SK-N-SH (cell line): ENCODE measurements at regions not wholly inside any gene's neighbourhood (a gene's known extent, or its start where the extent isn't known, plus 50 kb on each side); places are given as distances from the start of the nearest gene placed in this dataset.

ENCODE experiments used
- CTCF ChIA-PET: fragments of 300-600, 350-600 bp; formaldehyde crosslinking; extraction: SDS; loops from one replicate; lab custom pipeline; 2021; lab: Yijun Ruan, JAX
- POLR2A ChIA-PET: fragments of 350-600 bp; sonication (Branson Sonifier 250); formaldehyde crosslinking; extraction: SDS; loops from one replicate; lab custom pipeline; 2020; ENCODE audit warnings: antibody characterized with exemption, inconsistent platforms; lab: Yijun Ruan, JAX
- DNase-seq: peaks from one replicate; pipeline ENCODE4 v3.0.0; 2012
- H2AFZ ChIP-seq: fragments of 200-600 bp; sonication (generic); 2 replicates; pipeline ENCODE4 v1.8.1; 2016; ENCODE audit warnings: antibody characterized with exemption, mild to moderate bottlenecking, low read depth
- H3F3A ChIP-seq: fragments of 200-600 bp; sonication (generic); replicated peaks from 2 replicates; pipeline ENCODE3; 2016; ENCODE audit warnings: antibody characterized with exemption, mild to moderate bottlenecking; ENCODE audit not compliant: insufficient read depth
- H3K27ac ChIP-seq, 2 experiments: fragments of 200-500 bp in 1 of 2; fragments of 200-600 bp in 1 of 2; sonication (Bioruptor generic) in 1 of 2; sonication (generic), shearing (Covaris generic) in 1 of 2; 2 replicates each; pipeline versions ENCODE4 v1.5.1 to v1.6.1; 2014 to 2016; ENCODE audit warnings: low read depth in 2 of 2, inconsistent platforms in 1 of 2, low read length in 1 of 2, mild to moderate bottlenecking in 1 of 2, mixed read lengths in 1 of 2
- H3K27me3 ChIP-seq: fragments of 200-600 bp; sonication (generic), shearing (Covaris generic); 2 replicates; pipeline ENCODE4 v1.6.1; 2016; ENCODE audit warnings: mixed run types; ENCODE audit not compliant: insufficient read depth
- H3K36me3 ChIP-seq, 2 experiments: fragments of 200-500 bp in 1 of 2; fragments of 200-600 bp in 1 of 2; sonication (Bioruptor generic) in 1 of 2; sonication (generic) in 1 of 2; replicated peaks in 1 of 2; 2 replicates each; pipeline versions ENCODE3 to v1.5.1; 2014 to 2016; ENCODE audit warnings: low read length in 1 of 2, mild to moderate bottlenecking in 1 of 2; ENCODE audit not compliant: insufficient read depth in 2 of 2, control insufficient read depth in 1 of 2
- H3K4me1 ChIP-seq, 2 experiments: fragments of 200-500 bp in 1 of 2; fragments of 200-600 bp in 1 of 2; sonication (Bioruptor generic) in 1 of 2; sonication (generic), shearing (Covaris generic) in 1 of 2; 2 replicates each; pipeline versions ENCODE4 v1.5.1 to v1.6.1; 2014 to 2016; ENCODE audit warnings: low read depth in 1 of 2, low read length in 1 of 2, mixed run types in 1 of 2; ENCODE audit not compliant: insufficient read depth in 2 of 2, control insufficient read depth in 1 of 2
- H3K4me2 ChIP-seq: fragments of 200-600 bp; sonication (generic), shearing (Covaris generic); 2 replicates; pipeline ENCODE4 v1.6.1; 2017; ENCODE audit warnings: mixed run types
- H3K4me3 ChIP-seq, 2 experiments: fragments of 200-500 bp in 1 of 2; fragments of 200-600 bp in 1 of 2; sonication (Bioruptor generic) in 1 of 2; sonication (generic), shearing (Covaris generic) in 1 of 2; 2 replicates each; pipeline versions ENCODE4 v1.5.1 to v1.8.1; 2014 to 2016; ENCODE audit warnings: low read depth in 2 of 2, inconsistent platforms in 1 of 2, low read length in 1 of 2, mild to moderate bottlenecking in 1 of 2, mixed read lengths in 1 of 2, moderate library complexity in 1 of 2
- H3K79me2 ChIP-seq: fragments of 200-600 bp; sonication (generic); 2 replicates; pipeline ENCODE4 v1.8.1; 2017; ENCODE audit warnings: mild to moderate bottlenecking; ENCODE audit not compliant: insufficient read depth
- H3K9ac ChIP-seq: fragments of 200-600 bp; sonication (generic); 2 replicates; pipeline ENCODE4 v1.6.1; 2017; ENCODE audit warnings: mixed run types
- H3K9me2 ChIP-seq: fragments of 200-600 bp; sonication (generic); 2 replicates; pipeline ENCODE4 v1.6.1; 2017; ENCODE audit warnings: mixed run types
- H3K9me3 ChIP-seq: fragments of 200-600 bp; sonication (generic); 2 replicates; pipeline ENCODE4 v1.6.1; 2017; ENCODE audit warnings: mixed run types, mild to moderate bottlenecking, moderate library complexity
- H4K20me1 ChIP-seq: fragments of 200-600 bp; sonication (generic); 2 replicates; pipeline ENCODE4 v1.6.1; 2017; ENCODE audit warnings: mild to moderate bottlenecking, mixed run types; ENCODE audit not compliant: insufficient read depth
- CHD2 ChIP-seq: fragments of 150-350 bp; IDR thresholded peaks from 2 replicates; pipeline ENCODE4 v1.6.1; 2018; ENCODE audit warnings: low read length; ENCODE audit not compliant: partially characterized antibody
- CTCF ChIP-seq: fragments of 200-600 bp; sonication (generic); IDR thresholded peaks from 2 replicates; pipeline ENCODE4 v1.6.1; 2017; ENCODE audit warnings: antibody characterized with exemption, mild to moderate bottlenecking, moderate library complexity
- ELF1 ChIP-seq: IDR thresholded peaks from 2 replicates; pipeline ENCODE4 v1.4.0; 2012
- FOSL2 ChIP-seq: IDR thresholded peaks from 2 replicates; pipeline ENCODE4 v1.4.0; 2012; ENCODE audit warnings: low read depth, mild to moderate bottlenecking, moderate library complexity, borderline replicate concordance
- FOXJ3 ChIP-seq: sonication (generic); formaldehyde crosslinking; IDR thresholded peaks from 2 replicates; pipeline ENCODE4 v1.5.1; 2020; ENCODE audit warnings: mild to moderate bottlenecking, missing genetic modification reagents
- GATA2 ChIP-seq: sonication (generic); formaldehyde crosslinking; IDR thresholded peaks from 2 replicates; pipeline ENCODE4 v1.5.0; 2020; ENCODE audit warnings: mild to moderate bottlenecking, missing genetic modification reagents
- MEF2A ChIP-seq: IDR thresholded peaks from 2 replicates; pipeline ENCODE4 v1.4.0; 2012; ENCODE audit warnings: low read depth, borderline replicate concordance
- MXI1 ChIP-seq: IDR thresholded peaks from 2 replicates; pipeline ENCODE4 v1.6.1; 2012; ENCODE audit warnings: mild to moderate bottlenecking, low read depth, low read length, improper control_type of control experiment
- NFIC ChIP-seq: IDR thresholded peaks from 2 replicates; pipeline ENCODE4 v1.4.0; 2012; ENCODE audit warnings: borderline replicate concordance
- RAD21 ChIP-seq: IDR thresholded peaks from 2 replicates; pipeline ENCODE4 v1.6.1; 2012; ENCODE audit warnings: mild to moderate bottlenecking, low read length
- REST ChIP-seq: IDR thresholded peaks from 2 replicates; pipeline ENCODE4 v1.6.1; 2012; ENCODE audit warnings: mild to moderate bottlenecking, low read depth, low read length, moderate library complexity
- SIN3A ChIP-seq: IDR thresholded peaks from 2 replicates; pipeline ENCODE4 v1.6.1; 2012; ENCODE audit warnings: low read depth, mild to moderate bottlenecking, low read length, moderate library complexity, borderline replicate concordance
- SMC3 ChIP-seq: IDR thresholded peaks from 2 replicates; pipeline ENCODE4 v1.6.1; 2012; ENCODE audit warnings: low read depth, low read length, improper control_type of control experiment
- TCF12 ChIP-seq: IDR thresholded peaks from 2 replicates; pipeline ENCODE4 v1.4.0; 2012
- TEAD4 ChIP-seq: IDR thresholded peaks from 2 replicates; pipeline ENCODE4 v1.4.0; 2012; ENCODE audit warnings: mild to moderate bottlenecking, borderline replicate concordance; ENCODE audit not compliant: insufficient read depth
- USF1 ChIP-seq: IDR thresholded peaks from 2 replicates; pipeline ENCODE4 v1.4.0; 2012; ENCODE audit warnings: low read depth, borderline replicate concordance
- USF2 ChIP-seq: fragments of 150-350 bp; IDR thresholded peaks from 2 replicates; pipeline ENCODE4 v1.6.1; 2017; ENCODE audit warnings: antibody characterized with exemption, low read length, low read depth, borderline replicate concordance
- YY1 ChIP-seq: IDR thresholded peaks from 2 replicates; pipeline ENCODE4 v1.4.0; 2012; ENCODE audit warnings: low read depth, mild to moderate bottlenecking
- ZBTB33 ChIP-seq: IDR thresholded peaks from 2 replicates; pipeline ENCODE4 v1.4.0; 2012; ENCODE audit warnings: low read depth, borderline replicate concordance
- WGBS: methylation state at CpG from one replicate; pipeline ENCODE4 v1.1.6; 2017; ENCODE audit warnings: low lambda C conversion rate; 5-methylcytosine and 5-hydroxymethylcytosine counted together
- TF ChIP-seq, protein P1 (sequence below): IDR thresholded peaks from 2 replicates; pipeline ENCODE4 v1.4.0; 2012; ENCODE audit warnings: low read depth

DNA sequence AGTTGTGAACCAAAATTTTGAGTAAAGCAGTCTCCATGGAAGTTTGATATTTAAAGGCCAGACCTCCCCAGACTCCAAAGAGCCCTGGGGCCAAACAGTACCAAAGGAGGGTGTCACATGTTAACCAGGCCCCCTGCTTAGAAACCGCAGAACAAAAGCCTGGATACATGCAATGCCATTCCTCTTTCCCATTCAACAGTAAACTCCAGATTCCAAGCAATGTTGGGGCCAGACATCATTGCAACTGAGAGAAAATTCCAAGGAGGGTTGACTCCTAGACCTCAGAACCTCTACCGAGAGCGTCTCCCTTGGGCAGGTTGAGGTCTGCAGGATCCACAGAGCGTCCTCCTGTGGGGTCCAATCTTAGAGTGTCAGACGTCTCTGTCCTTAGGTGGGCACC, 404.4 kb upstream of the SYT4 start:
- Histone ChIP-seq H3K36me3 (no peaks in the 10 kb centered on the region), H3F3A (peaks cover 4% of the 10 kb centered on the region), H3K9ac (no peak overlapping the region), H2AFZ (no peak overlapping the region), H3K27ac (no peak overlapping the region), H3K4me2 (no peak overlapping the region), H3K79me2 (no peaks in the 10 kb centered on the region), H4K20me1 (no peaks in the 10 kb centered on the region)
- DNase-seq = no peak
- POLR2A ChIA-PET = no interaction called here
- WGBS = 83% methylated on average over 5 of the region's 5 CpGs
- TF ChIP-seq CTCF (no peak), USF2 (no peak), MEF2A (no peak), CHD2 (no peak), REST (no peak), SMC3 (no peak), ZBTB33 (no peak), YY1 (no peak), SIN3A (no peak), RAD21 (no peak), MXI1 (no peak), ELF1 (no peak), TEAD4 (no peak), TCF12 (no peak), USF1 (no peak), GATA2 (no peak), FOSL2 (no peak), FOXJ3 (CRISPR knock-in tag) (no peak), NFIC (no peak)
- TF ChIP-seq, protein P1, sequence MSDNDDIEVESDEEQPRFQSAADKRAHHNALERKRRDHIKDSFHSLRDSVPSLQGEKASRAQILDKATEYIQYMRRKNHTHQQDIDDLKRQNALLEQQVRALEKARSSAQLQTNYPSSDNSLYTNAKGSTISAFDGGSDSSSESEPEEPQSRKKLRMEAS = no peak
- TF ChIP-seq, all 33 proteins: peak for 0
- H3K9me3 ChIP-seq = no peaks in the 10 kb centered on the region
- H3K4me1 ChIP-seq = no peaks in the 10 kb centered on the region
- no peak overlapping the region for H3K4me3 ChIP-seq
- CTCF ChIA-PET = interaction anchor here (0.6 kb wide), 2 partner anchors 157 to 1703 kb away, joined by 3 read pairs; no protein-coding TSS in a partner anchor
- 0 out of 2 replicates have a peak, but pooled peaks cover under 1% of the 10 kb centered on the region for H3K9me2 ChIP-seq
- H3K27me3 ChIP-seq = no peaks in the 10 kb centered on the region
